ENCODE measurements at regions not wholly inside any gene's neighbourhood (a gene's known extent, or its start where the extent isn't known, plus 50 kb on each side); places are given as distances from the start of the nearest gene placed in this dataset.
A peak's percentile ranks its signal among the peaks of the same experiment; 100 is the strongest.

DNA sequence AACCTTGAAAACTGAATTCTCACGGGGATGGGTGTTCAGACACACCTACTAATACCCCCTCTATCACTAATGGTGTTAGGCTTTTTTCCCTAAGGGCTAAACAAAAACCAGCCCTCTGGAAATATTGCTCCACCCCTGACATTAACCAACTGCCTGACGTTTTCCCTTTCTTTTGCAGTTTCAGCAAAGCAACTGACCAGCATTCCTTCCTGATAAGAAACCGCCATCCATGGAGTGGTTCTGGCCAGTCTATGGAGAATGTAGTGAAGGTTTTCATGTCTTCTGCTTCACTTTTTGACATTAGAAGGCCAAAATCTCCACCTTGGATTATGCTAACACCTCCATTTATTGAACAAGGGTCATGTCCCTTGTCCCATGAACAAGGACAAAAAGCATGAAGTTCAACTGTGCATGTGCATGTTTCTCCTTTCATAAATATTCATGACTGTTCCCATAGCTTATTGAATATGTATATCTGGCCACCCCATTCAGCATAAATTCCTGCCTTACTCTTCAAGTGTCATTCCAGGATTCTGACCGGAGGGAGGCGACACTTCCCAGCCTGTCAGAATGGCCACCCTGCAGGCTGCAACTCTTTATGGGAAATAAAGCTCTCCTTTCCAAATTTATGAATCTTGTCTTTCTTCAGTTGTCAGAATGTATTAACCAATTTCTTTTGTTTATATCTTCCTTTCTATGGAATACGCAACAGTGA lies 314.3 kb downstream of the HHIPL2 start:
- Histone ChIP-seq H3K4me3 (no peak overlapping the region), H3K27me3 (no peaks in the 10 kb centered on the region), H3K36me3 (no peaks in the 10 kb centered on the region), H3K4me1 (no peaks in the 10 kb centered on the region), H3K27ac (no peak overlapping the region), H3K9me3 (no peaks in the 10 kb centered on the region)
- intact Hi-C loops (cut with DNase I; ENCODE audit: low total_unique reads): no loop called here
- DNase-seq: no peak
- 59 to 65% (median 63%) methylated on average over 6 of the region's 6 CpGs for WGBS, 5 donors
- TF ChIP-seq POLR2A (IDR thresholded peaks at IDR 0.05): no peak
- TF ChIP-seq EP300 (IDR thresholded peaks at IDR 0.05): no peak

DNA sequence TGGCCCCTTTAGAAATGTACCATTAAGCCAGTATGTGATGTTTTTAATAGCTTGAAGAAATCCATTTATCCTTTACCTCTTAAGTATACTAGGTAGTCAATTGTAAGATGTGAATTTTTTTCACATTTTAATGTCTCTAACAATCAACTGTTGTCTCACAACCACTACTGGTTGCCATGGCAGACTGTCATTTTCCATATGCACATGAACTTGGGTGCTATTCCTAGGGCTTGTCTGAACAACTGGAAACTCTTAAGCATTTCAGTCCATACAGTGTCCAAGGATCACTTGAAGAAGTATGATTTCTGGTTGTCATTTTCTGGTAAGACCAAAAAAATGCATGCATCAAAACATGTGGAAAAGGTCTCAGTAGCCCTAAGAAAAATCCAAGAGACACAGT lies 315.1 kb downstream of the HHIPL2 start:
- Histone ChIP-seq H3K4me3 (no peak overlapping the region), H3K27ac (no peak overlapping the region), H3K9me3 (peaks cover 0 to 1% (median 0%) of the 10 kb centered on the region in 4 donors), H3K4me1 (no peaks in the 10 kb centered on the region), H3K36me3 (no peaks in the 10 kb centered on the region), H3K27me3 (no peaks in the 10 kb centered on the region)
- DNase-seq: no peak
- no peak for TF ChIP-seq POLR2A (IDR thresholded peaks at IDR 0.05)
- no peak for TF ChIP-seq POLR2AphosphoS5 (IDR thresholded peaks at IDR 0.05)
- TF ChIP-seq CTCF (IDR thresholded peaks at IDR 0.05): no peak
- TF ChIP-seq EP300 (IDR thresholded peaks at IDR 0.05): no peak
- intact Hi-C loops (cut with DNase I; ENCODE audit: low total_unique reads): no loop called here

- H3K27me3 ChIP-seq: no peaks in the 10 kb centered on the region
- no peaks in the 10 kb centered on the region for H3K4me1 ChIP-seq
- H3K36me3 ChIP-seq: no peaks in the 10 kb centered on the region
- DNase-seq: no peak
- peaks cover 0 to 8% (median 0%) of the 10 kb centered on the region in 4 donors for H3K9me3 ChIP-seq
- no peak overlapping the region for H3K27ac ChIP-seq
- 68 to 76% (median 72%) methylated on average over 4 of the region's 4 CpGs for WGBS, 5 donors
- no peak overlapping the region for H3K4me3 ChIP-seq
- intact Hi-C loops (cut with DNase I; ENCODE audit: low total_unique reads): no loop called here
- TF ChIP-seq CTCF (IDR thresholded peaks at IDR 0.05) (no peak), POLR2AphosphoS5 (IDR thresholded peaks at IDR 0.05) (no peak), POLR2A (IDR thresholded peaks at IDR 0.05) (no peak), EP300 (IDR thresholded peaks at IDR 0.05) (no peak)
These were observed 318.1 kb downstream of the HHIPL2 start for GRCh38 chr1:222229672-222230312.

DNA sequence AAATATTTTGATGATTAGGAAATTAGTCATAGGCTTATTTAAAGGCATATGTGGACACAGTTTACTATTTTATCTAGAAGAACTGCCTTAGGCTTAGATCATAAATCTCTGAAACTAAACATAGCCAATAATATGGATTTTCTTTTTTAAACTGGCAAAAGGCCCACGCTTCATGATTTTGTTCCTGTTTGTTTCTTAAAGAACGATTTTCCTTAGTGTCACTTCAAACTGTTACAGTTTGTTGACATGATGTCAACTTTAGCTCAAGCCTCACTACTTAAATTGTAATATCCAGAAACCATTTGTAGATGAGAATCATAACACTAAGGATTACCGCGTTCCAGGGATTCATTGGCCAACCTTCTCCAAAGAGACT lies 322.6 kb downstream of the HHIPL2 start:
- WGBS, 5 donors: 58 to 82% (median 69%) methylated on average over 4 of the region's 4 CpGs
- intact Hi-C loops (cut with DNase I; ENCODE audit: low total_unique reads): no loop called here
- Histone ChIP-seq H3K4me1 (no peaks in the 10 kb centered on the region), H3K9me3 (peaks cover 0 to 8% (median 3%) of the 10 kb centered on the region in 4 donors), H3K27me3 (no peaks in the 10 kb centered on the region), H3K27ac (no peak overlapping the region), H3K4me3 (no peak overlapping the region), H3K36me3 (no peaks in the 10 kb centered on the region)
- TF ChIP-seq POLR2A (IDR thresholded peaks at IDR 0.05): no peak
- TF ChIP-seq EP300 (IDR thresholded peaks at IDR 0.05): no peak
- TF ChIP-seq POLR2AphosphoS5 (IDR thresholded peaks at IDR 0.05): no peak
- no peak for TF ChIP-seq CTCF (IDR thresholded peaks at IDR 0.05)
- peak in 1 of 2 donors; percentile 11 for DNase-seq

Data from stomach (tissue), 8 donors.